GM12878 (cell line): ENCODE measurements at regions not wholly inside any gene's neighbourhood (a gene's known extent, or its start where the extent isn't known, plus 50 kb on each side); places are given as distances from the start of the nearest gene placed in this dataset.

Source experiments
- CBX5 ChIP-seq: sonication (generic); IDR thresholded peaks from 2 replicates; pipeline ENCODE4 v1.6.1; 2016; ENCODE audit warnings: low read depth, moderate library complexity, mild to moderate bottlenecking, inconsistent platforms
- EED ChIP-seq: sonication (generic); IDR thresholded peaks from 2 replicates; pipeline ENCODE4 v1.6.1; 2016; ENCODE audit warnings: antibody characterized with exemption, low read depth
- EZH2 ChIP-seq: IDR thresholded peaks from 2 replicates; pipeline ENCODE4 v1.6.1; 2012; ENCODE audit warnings: low read depth, mild to moderate bottlenecking, control low read depth, inconsistent platforms, low read length, borderline replicate concordance; ENCODE audit not compliant: control insufficient read depth
- GATAD2B ChIP-seq: fragments of 450-650 bp; conservative IDR thresholded peaks from 2 replicates; pipeline ENCODE4 v1.6.1; 2017; ENCODE audit warnings: low read depth, mild to moderate bottlenecking, moderate library complexity
- NR2F1 ChIP-seq: fragments of 450-650 bp; conservative IDR thresholded peaks from 2 replicates; pipeline ENCODE4 v1.6.1; 2017; ENCODE audit warnings: mild to moderate bottlenecking
- TAF1 ChIP-seq: IDR thresholded peaks from 2 replicates; pipeline ENCODE4 v1.6.1; 2011; ENCODE audit warnings: mild to moderate bottlenecking, low read depth, low read length, borderline replicate concordance
- TF ChIP-seq, protein P1 (sequence below), 3 experiments: IDR thresholded peaks in 2 of 3; conservative IDR thresholded peaks in 1 of 3; 2 replicates each; pipeline ENCODE4 v1.5.1; 2011; ENCODE audit warnings: low read depth in 3 of 3, low read length in 3 of 3, mild to moderate bottlenecking in 3 of 3, control low read depth in 2 of 3, moderate library complexity in 2 of 3, inconsistent platforms in 1 of 3, mixed read lengths in 1 of 3; ENCODE audit not compliant: control insufficient read depth in 2 of 3, insufficient read depth in 1 of 3; ENCODE audit errors: extremely low read depth in 1 of 3
- TF ChIP-seq, protein P2 (sequence below): IDR thresholded peaks from 2 replicates; pipeline ENCODE4 v1.6.1; 2011; ENCODE audit warnings: low read depth, mild to moderate bottlenecking, low read length, moderate library complexity, borderline replicate concordance; ENCODE audit errors: extremely low read depth

DNA sequence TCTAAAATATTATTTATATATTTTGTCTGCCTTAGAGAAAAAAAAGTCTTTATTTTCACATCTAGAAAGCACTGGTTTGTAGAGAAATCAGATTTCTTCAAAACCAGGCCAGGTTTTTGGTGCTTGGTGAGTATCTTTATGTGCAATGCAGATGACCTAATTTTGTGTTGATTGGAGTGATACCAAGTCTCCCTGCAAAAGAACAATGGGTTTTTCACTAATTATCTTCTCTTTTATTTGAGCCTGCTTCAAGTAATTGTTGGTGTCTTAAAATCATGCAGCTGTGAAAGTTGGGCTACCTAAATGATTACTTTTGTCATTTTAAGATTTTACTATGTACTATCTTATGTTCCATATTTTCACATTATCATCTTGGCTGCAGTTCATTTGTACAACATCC, 874.7 kb downstream of the TFAP2A start:
- TF ChIP-seq CBX5: no peak
- TF ChIP-seq, protein P1, sequence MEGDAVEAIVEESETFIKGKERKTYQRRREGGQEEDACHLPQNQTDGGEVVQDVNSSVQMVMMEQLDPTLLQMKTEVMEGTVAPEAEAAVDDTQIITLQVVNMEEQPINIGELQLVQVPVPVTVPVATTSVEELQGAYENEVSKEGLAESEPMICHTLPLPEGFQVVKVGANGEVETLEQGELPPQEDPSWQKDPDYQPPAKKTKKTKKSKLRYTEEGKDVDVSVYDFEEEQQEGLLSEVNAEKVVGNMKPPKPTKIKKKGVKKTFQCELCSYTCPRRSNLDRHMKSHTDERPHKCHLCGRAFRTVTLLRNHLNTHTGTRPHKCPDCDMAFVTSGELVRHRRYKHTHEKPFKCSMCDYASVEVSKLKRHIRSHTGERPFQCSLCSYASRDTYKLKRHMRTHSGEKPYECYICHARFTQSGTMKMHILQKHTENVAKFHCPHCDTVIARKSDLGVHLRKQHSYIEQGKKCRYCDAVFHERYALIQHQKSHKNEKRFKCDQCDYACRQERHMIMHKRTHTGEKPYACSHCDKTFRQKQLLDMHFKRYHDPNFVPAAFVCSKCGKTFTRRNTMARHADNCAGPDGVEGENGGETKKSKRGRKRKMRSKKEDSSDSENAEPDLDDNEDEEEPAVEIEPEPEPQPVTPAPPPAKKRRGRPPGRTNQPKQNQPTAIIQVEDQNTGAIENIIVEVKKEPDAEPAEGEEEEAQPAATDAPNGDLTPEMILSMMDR (IDR thresholded peaks at IDR 0.05 in 2 of 3, conservative IDR thresholded peaks at IDR 0.05 in 1 of 3; ENCODE audit: control insufficient read depth in 2 of 3, extremely low read depth in 1 of 3, insufficient read depth in 1 of 3, low read depth in 3 of 3, low read length in 3 of 3): no peak
- TF ChIP-seq EZH2: no peak
- TF ChIP-seq NR2F1: no peak
- TF ChIP-seq TAF1: no peak
- TF ChIP-seq EED: no peak
- TF ChIP-seq, protein P2, sequence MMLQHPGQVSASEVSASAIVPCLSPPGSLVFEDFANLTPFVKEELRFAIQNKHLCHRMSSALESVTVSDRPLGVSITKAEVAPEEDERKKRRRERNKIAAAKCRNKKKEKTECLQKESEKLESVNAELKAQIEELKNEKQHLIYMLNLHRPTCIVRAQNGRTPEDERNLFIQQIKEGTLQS: no peak
- TF ChIP-seq GATAD2B: no peak
